A549 (cell line): ENCODE measurements at regions not wholly inside any gene's neighbourhood (a gene's known extent, or its start where the extent isn't known, plus 50 kb on each side); places are given as distances from the start of the nearest gene placed in this dataset.

Experiments used
- ATAC-seq, 2 experiments: fragments of 200-7000 bp in 1 of 2; fragments of >200 bp in 1 of 2; cut with Nextera tagmentation in 1 of 2; cut with Tn5 transposase in 1 of 2; 3 replicates each; pipeline versions ENCODE4 v1.8.0 to v1.9.1; 2018 to 2020; ENCODE audit warnings: mild to moderate bottlenecking in 1 of 2, moderate library complexity in 1 of 2
- CTCF ChIA-PET: fragments of 300-600 bp; sonication (Branson Sonifier 250); formaldehyde crosslinking; extraction: SDS; loops from one replicate; lab custom pipeline; 2021; ENCODE audit warnings: antibody characterized with exemption, inconsistent platforms; lab: Yijun Ruan, JAX
- POLR2A ChIA-PET: fragments of 350-600 bp; formaldehyde crosslinking; extraction: SDS; loops from one replicate; lab custom pipeline; 2021; ENCODE audit warnings: antibody characterized with exemption, inconsistent platforms; lab: Yijun Ruan, JAX
- DNase-seq, 2 experiments: peaks; one replicate each; pipeline versions ENCODE4 v3.0.0 to v3.0.0-alpha.2; 2011 to 2016; ENCODE audit warnings: low read depth in 1 of 2, low spot score in 1 of 2
- FAIRE-seq: peaks from 2 replicates; lab custom pipeline; 2011; peaks lifted over from hg19 to GRCh38; lab: Jason Lieb, UNC
- H3K27ac ChIP-seq, 2 experiments: fragments of >200 bp; sonication (Bioruptor Twin); formaldehyde crosslinking; 3 replicates each; pipeline ENCODE4 v1.5.1; 2016 to 2017
- H3K4me1 ChIP-seq: fragments of >200 bp; sonication (Bioruptor Twin); formaldehyde crosslinking; 3 replicates; pipeline ENCODE4 v1.6.1; 2016
- H3K4me2 ChIP-seq: fragments of >200 bp; sonication (Bioruptor Twin); formaldehyde crosslinking; 3 replicates; pipeline ENCODE4 v1.6.1; 2016
- H3K4me3 ChIP-seq: fragments of >200 bp; sonication (Bioruptor Twin); formaldehyde crosslinking; 3 replicates; pipeline ENCODE4 v1.5.1; 2016
- H3K9me3 ChIP-seq: fragments of >200 bp; sonication (Bioruptor Twin); formaldehyde crosslinking; 3 replicates; pipeline ENCODE4 v1.6.1; 2016
- CTCF ChIP-seq: fragments of >200 bp; sonication (Bioruptor Twin); formaldehyde crosslinking; IDR thresholded peaks from 3 replicates; pipeline ENCODE4 v1.5.1; 2016
- E2F6 ChIP-seq: IDR thresholded peaks from 2 replicates; pipeline ENCODE4 v1.6.1; 2012; ENCODE audit warnings: low read depth, borderline replicate concordance
- EHMT2 ChIP-seq: fragments of 200-600 bp; sonication (generic); IDR thresholded peaks from 2 replicates; pipeline ENCODE4 v1.6.1; 2016; ENCODE audit warnings: antibody characterized with exemption, low read depth, mild to moderate bottlenecking, moderate library complexity
- FOSL2 ChIP-seq, 2 experiments: fragments of 450-650 bp in 1 of 2; fragments of >200 bp in 1 of 2; sonication (Bioruptor Twin) in 1 of 2; formaldehyde crosslinking; IDR thresholded peaks; 2 replicates each; pipeline versions ENCODE4 v1.5.0 to v1.6.1; 2016 to 2020; ENCODE audit warnings: mild to moderate bottlenecking in 1 of 2, moderate library complexity in 1 of 2
- HDAC2 ChIP-seq: fragments of 200-600 bp; sonication (generic); IDR thresholded peaks from 2 replicates; pipeline ENCODE4 v1.6.1; 2016
- HES2 ChIP-seq: fragments of >200 bp; sonication (Bioruptor Twin); formaldehyde crosslinking; IDR thresholded peaks from 2 replicates; pipeline ENCODE4 v1.6.1; 2016
- HOXA7 ChIP-seq: fragments of 250-450 bp; sonication (Bioruptor Pico); IDR thresholded peaks from 2 replicates; pipeline ENCODE4 v1.5.0; 2020; ENCODE audit warnings: mild to moderate bottlenecking, moderate library complexity
- HOXB5 ChIP-seq: fragments of 250-450 bp; sonication (Bioruptor Pico); IDR thresholded peaks from 2 replicates; pipeline ENCODE4 v1.5.0; 2020; ENCODE audit warnings: mild to moderate bottlenecking, moderate library complexity
- JUNB ChIP-seq: fragments of >200 bp; sonication (Bioruptor Twin); formaldehyde crosslinking; IDR thresholded peaks from 2 replicates; pipeline ENCODE4 v1.6.1; 2016
- MAX ChIP-seq: IDR thresholded peaks from 2 replicates; pipeline ENCODE4 v1.6.1; 2012
- PBX3 ChIP-seq: IDR thresholded peaks from 2 replicates; pipeline ENCODE4 v1.6.1; 2012
- POLR2A ChIP-seq: IDR thresholded peaks from 2 replicates; pipeline ENCODE4 v1.6.1; 2012; ENCODE audit warnings: mild to moderate bottlenecking, low read length
- POLR2AphosphoS2 ChIP-seq: conservative IDR thresholded peaks from 2 replicates; pipeline ENCODE4 v1.6.1; 2012; ENCODE audit warnings: low read length, improper control_type of control experiment, inconsistent platforms
- REST ChIP-seq: fragments of 200-600 bp; sonication (generic); IDR thresholded peaks from 2 replicates; pipeline ENCODE4 v1.6.1; 2016; ENCODE audit warnings: antibody characterized with exemption, mild to moderate bottlenecking, moderate library complexity
- RFX5 ChIP-seq: fragments of 450-650 bp; IDR thresholded peaks from 2 replicates; pipeline ENCODE4 v1.7.1; 2014; ENCODE audit warnings: antibody characterized with exemption, mild to moderate bottlenecking, moderate library complexity
- SREBF2 ChIP-seq: fragments of 450-650 bp; IDR thresholded peaks from 2 replicates; pipeline ENCODE4 v1.6.1; 2014; ENCODE audit warnings: mild to moderate bottlenecking, moderate library complexity
- TP53 ChIP-seq: fragments of 250-450 bp; sonication (Bioruptor Pico); IDR thresholded peaks from 2 replicates; pipeline ENCODE4 v1.5.0; 2021; ENCODE audit warnings: mild to moderate bottlenecking, moderate library complexity
- USF2 ChIP-seq: fragments of 450-650 bp; IDR thresholded peaks from 2 replicates; pipeline ENCODE4 v1.6.1; 2014; ENCODE audit warnings: antibody characterized with exemption
- ZSCAN20 ChIP-seq: fragments of 250-450 bp; sonication (Bioruptor Pico); IDR thresholded peaks from 2 replicates; pipeline ENCODE4 v1.8.0; 2022; ENCODE audit warnings: mild to moderate bottlenecking, moderate library complexity
- WGBS: methylation state at CpG from one replicate; pipeline ENCODE4 v1.1.6; 2017; ENCODE audit errors: missing lambda C conversion rate; 5-methylcytosine and 5-hydroxymethylcytosine counted together

- no peak overlapping the region for H3K4me3 ChIP-seq
- FAIRE-seq (no peak), ATAC-seq (no peak)
- TF ChIP-seq FOSL2 (IDR thresholded peaks at IDR 0.05) (no peak), FOSL2 (CRISPR knock-in tag; IDR thresholded peaks at IDR 0.05) (no peak)
- TF ChIP-seq, all 56 proteins: peak for 0
- ChIA-PET POLR2A (no interaction called here), CTCF (no interaction called here)
- 33% methylated on average over 16 of the region's 20 CpGs for WGBS
- H3K4me2 ChIP-seq: no peak overlapping the region
- H3K27ac ChIP-seq: no peak overlapping the region
- H3K9me3 ChIP-seq: no peaks in the 10 kb centered on the region
- H3K4me1 ChIP-seq: no peaks in the 10 kb centered on the region
- no peak for DNase-seq
Measured at GRCh38 chr1:4003846-4004505, 103.9 kb upstream of the C1orf174 start.

GRCh38 chr1:4004635-4005430 lies 104.8 kb upstream of the C1orf174 start:
- Histone ChIP-seq H3K4me3 (no peak overlapping the region), H3K27ac (no peak overlapping the region), H3K9me3 (no peaks in the 10 kb centered on the region), H3K4me2 (no peak overlapping the region)
- no peak for DNase-seq
- POLR2A ChIA-PET: no interaction called here
- TF ChIP-seq FOSL2 (IDR thresholded peaks at IDR 0.05): no peak
- TF ChIP-seq FOSL2 (CRISPR knock-in tag; IDR thresholded peaks at IDR 0.05): no peak
- no peak for TF ChIP-seq CTCF
- TF ChIP-seq RFX5: no peak
- no peak for TF ChIP-seq HDAC2
- TF ChIP-seq POLR2AphosphoS2: no peak
- TF ChIP-seq HOXB5 (CRISPR knock-in tag): no peak
- no peak for TF ChIP-seq MAX
- no peak for TF ChIP-seq SREBF2
- TF ChIP-seq USF2: no peak
- TF ChIP-seq HES2: no peak
- TF ChIP-seq JUNB: no peak
- no peak for TF ChIP-seq POLR2A
- no peak for TF ChIP-seq E2F6
- no peak for TF ChIP-seq ZSCAN20
- TF ChIP-seq, all 56 proteins: peak for 0
- ATAC-seq (no peak), FAIRE-seq (no peak)
- CTCF ChIA-PET: no interaction called here
- WGBS: 0% methylated on average over 2 of the region's 17 CpGs
- no peaks in the 10 kb centered on the region for H3K4me1 ChIP-seq

GRCh38 chr1:4005431-4005830 lies 105.4 kb upstream of the C1orf174 start:
- H3K4me1 ChIP-seq: no peaks in the 10 kb centered on the region
- no peak for DNase-seq
- no peak overlapping the region for H3K27ac ChIP-seq
- POLR2A ChIA-PET: no interaction called here
- 21% methylated on average over 6 of the region's 6 CpGs for WGBS
- no peak for FAIRE-seq
- no peak overlapping the region for H3K4me2 ChIP-seq
- ATAC-seq: no peak
- no peak for TF ChIP-seq REST
- no peak for TF ChIP-seq TP53 (CRISPR knock-in tag)
- no peak for TF ChIP-seq EHMT2
- TF ChIP-seq HOXA7: no peak
- no peak for TF ChIP-seq PBX3
- TF ChIP-seq, all 56 proteins: peak for 0
- H3K4me3 ChIP-seq: no peak overlapping the region
- H3K9me3 ChIP-seq: no peaks in the 10 kb centered on the region
- CTCF ChIA-PET: no interaction called here
